SK-N-SH treated with all-trans-retinoic acid at 6 μM for 48 hours (cell line): ENCODE measurements at regions not wholly inside any gene's neighbourhood (a gene's known extent, or its start where the extent isn't known, plus 50 kb on each side); places are given as distances from the start of the nearest gene placed in this dataset.

Experiments used
- ATAC-seq: fragments of 200-7000 bp; cut with Tn5 transposase; 3 replicates; pipeline ENCODE4 v1.9.1; 2020; ENCODE audit warnings: mild to moderate bottlenecking, moderate library complexity
- ARNTL ChIP-seq: fragments of 450-650 bp; formaldehyde crosslinking; IDR thresholded peaks from 2 replicates; pipeline ENCODE4 v1.5.0; 2020; ENCODE audit warnings: low read depth, mild to moderate bottlenecking, moderate library complexity, borderline replicate concordance
- ESRRG ChIP-seq: fragments of 250-450 bp; sonication (Bioruptor Pico); IDR thresholded peaks from 2 replicates; pipeline ENCODE4 v1.6.1; 2021; ENCODE audit warnings: mild to moderate bottlenecking
- GLIS3 ChIP-seq: fragments of 250-450 bp; sonication (Bioruptor Pico); IDR thresholded peaks from 2 replicates; pipeline ENCODE4 v1.5.0; 2020; ENCODE audit warnings: mild to moderate bottlenecking, moderate library complexity
- ISL1 ChIP-seq: fragments of 250-450 bp; sonication (Bioruptor Pico); IDR thresholded peaks from 2 replicates; pipeline ENCODE4 v2.1.2; 2022; ENCODE audit warnings: mild to moderate bottlenecking, moderate library complexity
- OSR1 ChIP-seq: fragments of 250-450 bp; sonication (Bioruptor Pico); IDR thresholded peaks from 2 replicates; pipeline ENCODE4 v1.8.0; 2022; ENCODE audit warnings: moderate library complexity, mild to moderate bottlenecking, inconsistent platforms
- RARB ChIP-seq: fragments of 250-450 bp; sonication (Bioruptor Pico); IDR thresholded peaks from 2 replicates; pipeline ENCODE4 v1.8.0; 2021; ENCODE audit warnings: mild to moderate bottlenecking, moderate library complexity
- SNAI2 ChIP-seq: fragments of 250-450 bp; sonication (Bioruptor Pico); IDR thresholded peaks from 2 replicates; pipeline ENCODE4 v1.5.0; 2020; ENCODE audit warnings: mild to moderate bottlenecking, moderate library complexity
- TCF4 ChIP-seq: fragments of 250-450 bp; sonication (Bioruptor Pico); IDR thresholded peaks from 2 replicates; pipeline ENCODE4 v1.8.0; 2021; ENCODE audit warnings: mild to moderate bottlenecking, moderate library complexity, borderline replicate concordance
- TOX ChIP-seq: fragments of 250-450 bp; sonication (Bioruptor Pico); IDR thresholded peaks from 2 replicates; pipeline ENCODE4 v1.8.0; 2021; ENCODE audit warnings: mild to moderate bottlenecking, moderate library complexity, borderline replicate concordance
- ZC3H10 ChIP-seq: fragments of 250-450 bp; sonication (Bioruptor Pico); IDR thresholded peaks from 2 replicates; pipeline ENCODE4 v1.5.1; 2021; ENCODE audit warnings: mild to moderate bottlenecking, moderate library complexity
- ZFP3 ChIP-seq: fragments of 250-450 bp; sonication (Bioruptor Pico); IDR thresholded peaks from 2 replicates; pipeline ENCODE4 v1.5.0; 2020; ENCODE audit warnings: mild to moderate bottlenecking, moderate library complexity
- ZFP30 ChIP-seq: fragments of 450-650 bp; formaldehyde crosslinking; IDR thresholded peaks from 2 replicates; pipeline ENCODE4 v1.5.0; 2022; ENCODE audit warnings: mild to moderate bottlenecking, moderate library complexity
- ZNF70 ChIP-seq: fragments of 450-650 bp; formaldehyde crosslinking; IDR thresholded peaks from 2 replicates; pipeline ENCODE4 v1.5.0; 2020; ENCODE audit warnings: mild to moderate bottlenecking, moderate library complexity
- TF ChIP-seq, protein P1 (sequence below): fragments of 250-450 bp; sonication (Bioruptor Pico); IDR thresholded peaks from 2 replicates; pipeline ENCODE4 v1.8.0; 2020; ENCODE audit warnings: mild to moderate bottlenecking, moderate library complexity, borderline replicate concordance
- TF ChIP-seq, protein P2 (sequence below): fragments of 250-450 bp; sonication (Bioruptor Pico); IDR thresholded peaks from 2 replicates; pipeline ENCODE4 v1.5.1; 2021; ENCODE audit warnings: mild to moderate bottlenecking, moderate library complexity
- TF ChIP-seq, protein P3 (sequence below): fragments of 250-450 bp; sonication (Bioruptor Pico); IDR thresholded peaks from 2 replicates; pipeline ENCODE4 v1.5.0; 2020; ENCODE audit warnings: mild to moderate bottlenecking, moderate library complexity

DNA sequence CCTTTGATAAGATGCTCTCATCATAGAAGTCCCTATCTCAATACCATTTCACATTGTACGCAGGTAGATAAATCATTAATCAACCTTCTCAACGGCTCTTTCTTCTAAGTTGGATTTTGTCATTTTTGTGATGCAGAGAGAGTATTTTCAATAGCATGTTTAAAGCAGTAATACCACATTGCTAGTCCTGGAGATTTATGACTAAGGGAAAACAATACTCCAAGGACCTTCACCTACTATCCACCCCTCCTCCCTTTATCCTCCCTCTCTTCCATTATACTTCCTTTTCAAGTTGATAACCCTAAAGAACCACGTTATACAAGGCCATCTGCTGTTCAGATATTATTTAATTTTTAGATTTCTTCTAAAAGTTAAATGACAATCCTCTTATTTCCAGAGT is 65.3 kb upstream of the CHMP2B start:
- TF ChIP-seq OSR1 (CRISPR knock-in tag) (no peak), ZFP30 (CRISPR knock-in tag) (no peak), ARNTL (CRISPR knock-in tag) (no peak), ZNF70 (CRISPR knock-in tag) (no peak)
- no peak for ATAC-seq

DNA sequence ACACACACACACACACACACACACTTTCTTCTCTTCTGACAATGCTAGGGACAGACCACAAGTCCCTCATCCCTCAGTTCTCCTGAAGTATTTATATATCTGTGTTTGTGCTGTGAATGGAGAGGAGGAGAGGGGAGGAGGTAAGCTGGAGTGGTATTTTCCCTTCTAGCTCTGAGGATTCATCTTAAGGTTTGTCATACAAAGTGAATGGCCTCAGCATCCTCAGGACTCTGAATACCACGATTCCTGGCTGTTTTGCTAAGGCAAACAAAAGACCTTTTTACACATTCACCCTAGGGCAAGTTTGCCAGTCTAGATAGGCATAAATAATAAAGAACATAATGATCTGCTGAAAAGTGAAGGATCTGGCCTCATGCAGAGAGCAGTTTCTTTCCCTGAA is 65.7 kb upstream of the CHMP2B start:
- no peak for TF ChIP-seq TCF4 (CRISPR knock-in tag)
- TF ChIP-seq, protein P1, sequence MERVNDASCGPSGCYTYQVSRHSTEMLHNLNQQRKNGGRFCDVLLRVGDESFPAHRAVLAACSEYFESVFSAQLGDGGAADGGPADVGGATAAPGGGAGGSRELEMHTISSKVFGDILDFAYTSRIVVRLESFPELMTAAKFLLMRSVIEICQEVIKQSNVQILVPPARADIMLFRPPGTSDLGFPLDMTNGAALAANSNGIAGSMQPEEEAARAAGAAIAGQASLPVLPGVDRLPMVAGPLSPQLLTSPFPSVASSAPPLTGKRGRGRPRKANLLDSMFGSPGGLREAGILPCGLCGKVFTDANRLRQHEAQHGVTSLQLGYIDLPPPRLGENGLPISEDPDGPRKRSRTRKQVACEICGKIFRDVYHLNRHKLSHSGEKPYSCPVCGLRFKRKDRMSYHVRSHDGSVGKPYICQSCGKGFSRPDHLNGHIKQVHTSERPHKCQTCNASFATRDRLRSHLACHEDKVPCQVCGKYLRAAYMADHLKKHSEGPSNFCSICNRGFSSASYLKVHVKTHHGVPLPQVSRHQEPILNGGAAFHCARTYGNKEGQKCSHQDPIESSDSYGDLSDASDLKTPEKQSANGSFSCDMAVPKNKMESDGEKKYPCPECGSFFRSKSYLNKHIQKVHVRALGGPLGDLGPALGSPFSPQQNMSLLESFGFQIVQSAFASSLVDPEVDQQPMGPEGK (CRISPR knock-in tag): no peak
- TF ChIP-seq RARB (CRISPR knock-in tag): no peak
- no peak for TF ChIP-seq ZFP3 (CRISPR knock-in tag)
- TF ChIP-seq ZC3H10 (CRISPR knock-in tag): no peak
- no peak for TF ChIP-seq ZFP30 (CRISPR knock-in tag)
- no peak for TF ChIP-seq TOX (CRISPR knock-in tag)
- TF ChIP-seq OSR1 (CRISPR knock-in tag): no peak
- no peak for TF ChIP-seq ARNTL (CRISPR knock-in tag)
- TF ChIP-seq, protein P2, sequence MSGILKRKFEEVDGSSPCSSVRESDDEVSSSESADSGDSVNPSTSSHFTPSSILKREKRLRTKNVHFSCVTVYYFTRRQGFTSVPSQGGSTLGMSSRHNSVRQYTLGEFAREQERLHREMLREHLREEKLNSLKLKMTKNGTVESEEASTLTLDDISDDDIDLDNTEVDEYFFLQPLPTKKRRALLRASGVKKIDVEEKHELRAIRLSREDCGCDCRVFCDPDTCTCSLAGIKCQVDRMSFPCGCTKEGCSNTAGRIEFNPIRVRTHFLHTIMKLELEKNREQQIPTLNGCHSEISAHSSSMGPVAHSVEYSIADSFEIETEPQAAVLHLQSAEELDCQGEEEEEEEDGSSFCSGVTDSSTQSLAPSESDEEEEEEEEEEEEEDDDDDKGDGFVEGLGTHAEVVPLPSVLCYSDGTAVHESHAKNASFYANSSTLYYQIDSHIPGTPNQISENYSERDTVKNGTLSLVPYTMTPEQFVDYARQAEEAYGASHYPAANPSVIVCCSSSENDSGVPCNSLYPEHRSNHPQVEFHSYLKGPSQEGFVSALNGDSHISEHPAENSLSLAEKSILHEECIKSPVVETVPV (CRISPR knock-in tag): no peak
- no peak for ATAC-seq

DNA sequence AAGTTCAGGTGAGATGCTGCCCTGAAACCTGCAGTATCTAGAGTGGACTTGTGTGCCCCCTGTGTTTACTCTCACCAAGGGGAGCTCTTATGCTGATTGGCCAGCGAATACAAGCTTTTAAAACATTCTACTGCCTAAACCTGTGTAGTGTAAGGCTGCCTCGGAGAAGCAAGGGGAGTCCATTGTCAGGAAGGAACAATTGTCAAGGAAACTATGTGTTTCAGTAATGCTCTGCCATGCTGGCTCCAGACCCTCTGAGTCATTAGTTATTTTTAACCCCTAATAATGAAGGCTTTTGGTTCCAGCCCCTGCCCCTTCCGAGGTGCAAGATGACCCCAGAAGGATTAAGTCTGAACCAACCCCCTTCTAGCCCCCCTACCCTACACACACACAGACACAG is 66.1 kb upstream of the CHMP2B start:
- ATAC-seq: no peak
- TF ChIP-seq OSR1 (CRISPR knock-in tag) (no peak), ARNTL (CRISPR knock-in tag) (no peak), ZFP30 (CRISPR knock-in tag) (no peak), ISL1 (CRISPR knock-in tag) (no peak), GLIS3 (no peak), SNAI2 (no peak), ESRRG (CRISPR knock-in tag) (no peak)
- TF ChIP-seq, protein P1 (CRISPR knock-in tag): no peak
- TF ChIP-seq, protein P3, sequence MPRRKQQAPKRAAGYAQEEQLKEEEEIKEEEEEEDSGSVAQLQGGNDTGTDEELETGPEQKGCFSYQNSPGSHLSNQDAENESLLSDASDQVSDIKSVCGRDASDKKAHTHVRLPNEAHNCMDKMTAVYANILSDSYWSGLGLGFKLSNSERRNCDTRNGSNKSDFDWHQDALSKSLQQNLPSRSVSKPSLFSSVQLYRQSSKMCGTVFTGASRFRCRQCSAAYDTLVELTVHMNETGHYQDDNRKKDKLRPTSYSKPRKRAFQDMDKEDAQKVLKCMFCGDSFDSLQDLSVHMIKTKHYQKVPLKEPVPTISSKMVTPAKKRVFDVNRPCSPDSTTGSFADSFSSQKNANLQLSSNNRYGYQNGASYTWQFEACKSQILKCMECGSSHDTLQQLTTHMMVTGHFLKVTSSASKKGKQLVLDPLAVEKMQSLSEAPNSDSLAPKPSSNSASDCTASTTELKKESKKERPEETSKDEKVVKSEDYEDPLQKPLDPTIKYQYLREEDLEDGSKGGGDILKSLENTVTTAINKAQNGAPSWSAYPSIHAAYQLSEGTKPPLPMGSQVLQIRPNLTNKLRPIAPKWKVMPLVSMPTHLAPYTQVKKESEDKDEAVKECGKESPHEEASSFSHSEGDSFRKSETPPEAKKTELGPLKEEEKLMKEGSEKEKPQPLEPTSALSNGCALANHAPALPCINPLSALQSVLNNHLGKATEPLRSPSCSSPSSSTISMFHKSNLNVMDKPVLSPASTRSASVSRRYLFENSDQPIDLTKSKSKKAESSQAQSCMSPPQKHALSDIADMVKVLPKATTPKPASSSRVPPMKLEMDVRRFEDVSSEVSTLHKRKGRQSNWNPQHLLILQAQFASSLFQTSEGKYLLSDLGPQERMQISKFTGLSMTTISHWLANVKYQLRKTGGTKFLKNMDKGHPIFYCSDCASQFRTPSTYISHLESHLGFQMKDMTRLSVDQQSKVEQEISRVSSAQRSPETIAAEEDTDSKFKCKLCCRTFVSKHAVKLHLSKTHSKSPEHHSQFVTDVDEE (CRISPR knock-in tag): no peak

DNA sequence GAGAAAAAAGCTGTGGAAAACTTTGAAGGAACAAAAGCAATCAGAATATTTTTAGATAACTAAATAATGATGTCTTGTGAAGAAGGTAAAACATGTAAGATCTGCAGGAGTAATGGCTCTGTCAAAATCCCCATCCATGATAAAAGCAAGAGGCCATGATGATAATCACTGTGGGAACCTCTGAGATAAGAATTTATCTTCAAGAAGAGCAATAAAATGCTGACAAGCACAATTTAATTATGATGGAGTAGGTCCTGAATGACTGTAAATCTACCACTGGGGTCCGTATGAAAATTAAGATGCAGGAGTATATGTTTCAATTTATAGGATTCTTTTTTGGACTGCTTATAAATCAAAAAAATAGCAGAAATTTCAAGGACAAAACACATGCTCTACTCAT is 68.3 kb upstream of the CHMP2B start:
- TF ChIP-seq ZFP3 (CRISPR knock-in tag): no peak
- no peak for TF ChIP-seq ZNF70 (CRISPR knock-in tag)
- no peak for TF ChIP-seq ARNTL (CRISPR knock-in tag)
- TF ChIP-seq, protein P1 (CRISPR knock-in tag): no peak
- no peak for ATAC-seq
